Esophagus squamous epithelium (tissue), 4 donors: ENCODE measurements at regions not wholly inside any gene's neighbourhood (a gene's known extent, or its start where the extent isn't known, plus 50 kb on each side); places are given as distances from the start of the nearest gene placed in this dataset.

Experiments used
- CTCF ChIP-seq, 6 experiments: fragments of 450-650 bp in 4 of 6; fragments of 200-600 bp in 2 of 6; sonication (generic) in 2 of 6; IDR thresholded peaks; one replicate each; pipeline ENCODE4 v1.5.1; 2016 to 2019; ENCODE audit warnings: antibody characterized with exemption in 6 of 6, mild to moderate bottlenecking in 4 of 6, moderate library complexity in 4 of 6
- POLR2A ChIP-seq, 4 donors: fragments of 450-650 bp; IDR thresholded peaks; one replicate each; pipeline ENCODE4 v1.6.1; 2017; ENCODE audit warnings: antibody characterized with exemption in 4 of 4, mild to moderate bottlenecking in 4 of 4, moderate library complexity in 3 of 4

GRCh38 chr12:92436856-92437255 is 265.9 kb upstream of the PLEKHG7 start:
- no peak for TF ChIP-seq CTCF (IDR thresholded peaks at IDR 0.05)
- TF ChIP-seq POLR2A (IDR thresholded peaks at IDR 0.05), result no peak
